ENCODE measurements at regions not wholly inside any gene's neighbourhood (a gene's known extent, or its start where the extent isn't known, plus 50 kb on each side); places are given as distances from the start of the nearest gene placed in this dataset.

DNA sequence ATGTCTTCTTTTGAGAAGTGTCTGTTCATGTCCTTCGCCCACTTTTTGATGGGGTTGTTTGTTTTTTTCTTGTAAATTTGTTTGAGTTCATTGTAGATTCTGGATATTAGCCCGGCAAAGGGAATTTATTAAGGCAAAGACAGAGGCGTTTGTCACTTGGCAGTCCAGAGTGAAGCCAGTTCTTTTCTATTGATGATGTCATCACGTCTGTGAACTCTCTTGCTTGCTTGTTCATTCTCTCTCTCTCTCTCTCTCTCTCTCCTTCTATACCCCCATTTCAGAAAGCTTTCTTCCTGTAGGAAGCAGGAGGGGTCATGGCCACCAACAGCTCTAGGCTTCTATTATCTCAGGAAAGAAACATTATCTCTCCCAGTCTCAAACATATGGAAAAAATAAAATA is 291.3 kb downstream of the OMA1 start:
- H3K4me1 ChIP-seq, result peaks cover 0 to 4% (median 0%) of the 10 kb centered on the region in 3 donors
- WGBS, 2 donors, result 50 to 68% methylated on average over 3 to 4 of the region's 4 CpGs
- no peaks in the 10 kb centered on the region for H3K36me3 ChIP-seq
- DNase-seq, result no peak
- intact Hi-C loops (cut with DNase I), result no loop called here
- no peak overlapping the region for H3K27ac ChIP-seq
- no peaks in the 10 kb centered on the region for H3K9me3 ChIP-seq
- H3K27me3 ChIP-seq, result peaks cover 0 to 12% (median 0%) of the 10 kb centered on the region in 4 donors
- TF ChIP-seq POLR2A (IDR thresholded peaks at IDR 0.05), result no peak
- TF ChIP-seq, protein P1, sequence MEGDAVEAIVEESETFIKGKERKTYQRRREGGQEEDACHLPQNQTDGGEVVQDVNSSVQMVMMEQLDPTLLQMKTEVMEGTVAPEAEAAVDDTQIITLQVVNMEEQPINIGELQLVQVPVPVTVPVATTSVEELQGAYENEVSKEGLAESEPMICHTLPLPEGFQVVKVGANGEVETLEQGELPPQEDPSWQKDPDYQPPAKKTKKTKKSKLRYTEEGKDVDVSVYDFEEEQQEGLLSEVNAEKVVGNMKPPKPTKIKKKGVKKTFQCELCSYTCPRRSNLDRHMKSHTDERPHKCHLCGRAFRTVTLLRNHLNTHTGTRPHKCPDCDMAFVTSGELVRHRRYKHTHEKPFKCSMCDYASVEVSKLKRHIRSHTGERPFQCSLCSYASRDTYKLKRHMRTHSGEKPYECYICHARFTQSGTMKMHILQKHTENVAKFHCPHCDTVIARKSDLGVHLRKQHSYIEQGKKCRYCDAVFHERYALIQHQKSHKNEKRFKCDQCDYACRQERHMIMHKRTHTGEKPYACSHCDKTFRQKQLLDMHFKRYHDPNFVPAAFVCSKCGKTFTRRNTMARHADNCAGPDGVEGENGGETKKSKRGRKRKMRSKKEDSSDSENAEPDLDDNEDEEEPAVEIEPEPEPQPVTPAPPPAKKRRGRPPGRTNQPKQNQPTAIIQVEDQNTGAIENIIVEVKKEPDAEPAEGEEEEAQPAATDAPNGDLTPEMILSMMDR (IDR thresholded peaks at IDR 0.05), result no peak
- no peak overlapping the region for H3K4me3 ChIP-seq

DNA sequence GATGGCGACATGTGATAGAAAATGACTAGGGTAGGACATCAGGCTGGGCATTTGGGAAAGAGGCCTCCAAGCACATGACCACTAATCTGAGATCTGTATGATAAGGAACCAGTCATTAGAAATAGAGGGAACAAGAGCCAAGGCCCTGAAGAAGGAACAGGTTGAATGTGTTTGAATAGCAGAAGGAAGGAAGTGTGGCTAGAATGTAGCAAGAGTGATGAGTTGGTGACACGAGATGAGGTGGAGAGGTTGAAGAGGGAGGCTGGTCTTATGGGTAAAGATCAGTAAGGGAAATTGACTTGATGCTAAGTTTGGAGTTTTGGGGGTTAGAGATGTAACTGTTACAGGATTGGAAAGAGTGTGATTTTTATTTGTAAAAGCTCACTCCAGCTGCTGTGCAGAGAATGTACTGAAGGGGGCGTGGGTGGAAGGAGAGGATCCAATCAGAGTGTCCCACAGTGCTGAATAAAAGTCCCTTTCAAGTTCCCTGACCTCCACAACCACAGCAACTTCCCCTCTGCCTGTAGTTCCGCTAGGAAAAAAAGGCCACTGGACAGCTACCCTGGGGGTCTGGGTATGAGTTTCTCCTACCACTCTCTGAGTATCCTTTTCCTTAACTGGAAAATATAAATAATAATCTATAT is 295.0 kb downstream of the OMA1 start:
- no peak for DNase-seq
- 45 to 51% methylated on average over 4 of the region's 4 CpGs for WGBS, 2 donors
- intact Hi-C loops (cut with DNase I), result no loop called here

DNA sequence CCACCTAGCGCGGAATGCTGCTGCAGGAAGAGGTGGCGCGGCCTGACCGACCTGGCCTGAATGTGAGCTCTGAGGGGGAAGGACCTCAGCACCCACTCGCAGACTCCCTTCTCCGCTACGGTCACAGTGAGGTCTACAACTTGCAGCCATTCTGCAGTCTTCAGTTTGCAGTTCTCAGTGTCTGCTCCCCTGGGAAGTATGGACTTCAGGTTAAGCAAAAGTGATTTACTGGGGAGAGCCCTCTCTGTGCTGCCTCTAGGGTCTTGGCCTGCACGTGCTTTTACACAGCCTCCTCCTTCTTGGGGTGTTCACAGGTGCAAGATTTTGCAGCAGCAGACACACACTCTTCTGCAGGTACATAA is 296.0 kb downstream of the OMA1 start:
- H3K4me1 ChIP-seq, result peaks cover 0 to 26% (median 5%) of the 10 kb centered on the region in 3 donors
- no peaks in the 10 kb centered on the region for H3K9me3 ChIP-seq
- WGBS, 2 donors, result 0 to 18% methylated on average over 1 to 9 of the region's 9 CpGs
- H3K36me3 ChIP-seq, result no peaks in the 10 kb centered on the region
- H3K4me3 ChIP-seq, result no peak overlapping the region
- TF ChIP-seq, protein P1 (IDR thresholded peaks at IDR 0.05), result no peak
- TF ChIP-seq POLR2A (IDR thresholded peaks at IDR 0.05), result no peak
- no peak for DNase-seq
- H3K27ac ChIP-seq, result no peak overlapping the region
- intact Hi-C loops (cut with DNase I), result no loop called here
- peaks cover 0 to 58% (median 14%) of the 10 kb centered on the region in 4 donors for H3K27me3 ChIP-seq

More for the DNA sequence above, 295.0 kb downstream of the OMA1 start:
- TF ChIP-seq, protein P1 (IDR thresholded peaks at IDR 0.05), result no peak
- TF ChIP-seq POLR2A (IDR thresholded peaks at IDR 0.05), result no peak
- Histone ChIP-seq H3K27ac (no peak overlapping the region), H3K4me1 (peaks cover 0 to 26% (median 5%) of the 10 kb centered on the region in 3 donors), H3K4me3 (no peak overlapping the region), H3K9me3 (no peaks in the 10 kb centered on the region), H3K36me3 (no peaks in the 10 kb centered on the region), H3K27me3 (peaks cover 0 to 48% (median 14%) of the 10 kb centered on the region in 4 donors)

DNA sequence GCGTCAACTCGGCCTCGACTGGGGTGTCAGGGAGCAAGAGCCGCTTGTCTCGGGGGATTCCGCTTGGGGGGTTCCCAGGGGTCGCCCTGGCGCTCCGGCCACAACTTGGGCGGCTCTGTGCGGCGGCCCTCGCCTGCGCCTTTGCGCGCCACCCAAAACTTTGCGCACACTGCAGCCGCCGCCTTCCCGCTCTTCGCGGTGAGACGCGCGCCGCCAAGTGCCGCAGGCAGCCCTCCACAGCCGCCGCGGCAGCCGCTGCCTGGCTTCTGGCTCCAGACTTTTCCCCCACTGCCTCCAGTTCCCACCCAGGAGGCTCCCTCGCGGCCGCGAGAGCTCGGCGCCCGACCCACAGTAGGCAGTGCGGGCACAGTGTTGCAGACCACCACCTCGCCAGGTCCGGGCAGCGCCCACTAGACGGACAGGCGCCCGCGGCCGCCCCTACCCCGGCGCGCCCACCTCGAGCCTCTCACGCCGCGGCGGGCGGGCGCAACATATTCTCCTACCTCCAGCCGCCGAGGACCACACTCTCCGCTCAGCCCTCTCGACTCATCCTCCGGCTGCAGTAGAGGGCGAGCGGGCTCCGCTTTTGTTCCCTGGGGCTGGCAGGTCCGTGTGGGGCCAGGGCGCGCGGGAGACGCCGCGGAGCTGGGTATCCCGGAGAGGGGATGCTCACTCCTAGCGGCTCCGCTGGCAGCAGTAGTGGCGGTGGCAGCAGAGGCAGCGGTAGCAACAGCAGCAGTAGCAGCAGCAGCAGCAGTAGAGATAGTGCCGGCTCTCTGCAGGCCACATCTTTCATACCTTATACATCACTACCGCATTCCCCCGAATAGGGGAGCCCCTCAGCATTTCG is 296.6 kb downstream of the OMA1 start:
- TF ChIP-seq, protein P1 (IDR thresholded peaks at IDR 0.05), result no peak
- no peak for TF ChIP-seq POLR2A (IDR thresholded peaks at IDR 0.05)
- Histone ChIP-seq H3K4me1 (peaks cover 0 to 26% (median 5%) of the 10 kb centered on the region in 3 donors), H3K27ac (no peak overlapping the region), H3K4me3 (peak overlapping the region in 3 of 4 donors; percentile 11 to 37 (median 27)), H3K36me3 (no peaks in the 10 kb centered on the region), H3K9me3 (no peaks in the 10 kb centered on the region), H3K27me3 (peaks cover 0 to 64% (median 14%) of the 10 kb centered on the region in 4 donors)
- DNase-seq, result no peak
- intact Hi-C loops (cut with DNase I), result no loop called here
- WGBS, 2 donors, result 2% methylated on average over 15 of the region's 81 CpGs; no CpG with 5 or more reads in 1 of the 2 donors

DNA sequence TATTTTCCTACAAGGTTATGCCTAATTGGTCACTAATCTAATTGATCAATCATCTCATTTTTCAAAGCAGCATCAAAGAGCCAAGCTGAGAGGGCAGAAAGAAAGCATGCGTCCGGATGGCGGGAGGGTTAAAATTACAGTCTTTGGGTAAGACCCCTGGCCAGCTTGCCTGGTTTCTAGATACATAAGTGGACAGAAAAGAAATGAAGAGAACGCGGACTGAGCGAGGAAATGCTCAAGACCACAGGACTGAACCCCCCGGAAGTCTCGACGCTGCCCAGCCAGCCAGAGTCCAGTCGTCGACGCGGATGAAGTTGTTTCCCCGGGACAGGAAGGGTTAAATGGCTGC is 297.2 kb downstream of the OMA1 start:
- intact Hi-C loops (cut with DNase I), result no loop called here
- no peak for DNase-seq
- TF ChIP-seq POLR2A (IDR thresholded peaks at IDR 0.05), result no peak
- TF ChIP-seq, protein P1 (IDR thresholded peaks at IDR 0.05), result no peak
- peaks cover 0 to 69% (median 14%) of the 10 kb centered on the region in 4 donors for H3K27me3 ChIP-seq
- 2 to 13% methylated on average over 9 to 14 of the region's 14 CpGs for WGBS, 2 donors
- peak overlapping the region in 2 of 4 donors; percentile 27 to 37 for H3K4me3 ChIP-seq
- no peaks in the 10 kb centered on the region for H3K9me3 ChIP-seq
- H3K27ac ChIP-seq, result no peak overlapping the region
- peaks cover 0 to 26% (median 5%) of the 10 kb centered on the region in 3 donors for H3K4me1 ChIP-seq
- no peaks in the 10 kb centered on the region for H3K36me3 ChIP-seq
